ENCODE measurements at regions not wholly inside any gene's neighbourhood (a gene's known extent, or its start where the extent isn't known, plus 50 kb on each side); places are given as distances from the start of the nearest gene placed in this dataset.
A peak's percentile ranks its signal among the peaks of the same experiment; 100 is the strongest.

DNA sequence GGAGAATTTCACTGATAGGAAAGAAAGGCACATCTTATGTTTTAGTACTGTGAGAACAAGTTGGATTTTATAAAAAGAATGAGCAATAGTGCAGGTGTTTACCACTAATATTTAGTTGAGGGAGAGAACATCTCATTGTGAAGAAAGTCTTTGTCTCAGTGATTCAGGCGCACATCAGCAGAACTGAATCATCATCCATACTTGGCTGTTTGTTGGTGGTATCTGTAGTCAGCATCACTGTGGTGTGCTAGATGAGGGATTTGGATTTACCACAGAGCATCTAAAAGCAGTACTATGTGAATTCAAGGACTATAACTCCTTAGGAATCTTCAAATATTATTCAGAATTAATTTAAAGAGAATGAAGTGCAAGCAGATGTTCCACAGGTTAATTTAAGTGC is 1380.5 kb upstream of the ATXN8OS start:
- peak in 1 of 2 donors; percentile 73 for DNase-seq (ENCODE audit: low read depth in 2 of 2)
- Histone ChIP-seq H2AFZ (ENCODE audit: low read length) (no peak overlapping the region), H3K4me2 (ENCODE audit: extremely low read depth, insufficient read depth, low read length) (no peak overlapping the region), H3K4me3 (replicated peaks in 1 of 4; ENCODE audit: control extremely low read depth in 1 of 4, insufficient read depth in 1 of 4, low read depth in 3 of 4, low read length in 4 of 4) (no peak overlapping the region), H3K79me2 (ENCODE audit: control insufficient read depth, insufficient read depth, low read length) (no peaks in the 10 kb centered on the region), H3K9me3 (ENCODE audit: control insufficient read depth, insufficient read depth, low read depth, low read length) (no peaks in the 10 kb centered on the region), H3K27ac (ENCODE audit: insufficient read depth, low read length) (no peak overlapping the region), H3K27me3 (ENCODE audit: control insufficient read depth, insufficient read depth, low read length) (no peaks in the 10 kb centered on the region), H3K9ac (ENCODE audit: insufficient read depth, low read length) (no peak overlapping the region), H3K4me1 (ENCODE audit: control insufficient read depth, extremely low read depth, insufficient read depth, low read length) (no peaks in the 10 kb centered on the region), H4K20me1 (ENCODE audit: control insufficient read depth, extremely low read depth, insufficient read depth, low read length) (no peaks in the 10 kb centered on the region), H3K36me3 (ENCODE audit: control insufficient read depth, insufficient read depth, low read length) (no peaks in the 10 kb centered on the region)
- TF ChIP-seq, protein P1, sequence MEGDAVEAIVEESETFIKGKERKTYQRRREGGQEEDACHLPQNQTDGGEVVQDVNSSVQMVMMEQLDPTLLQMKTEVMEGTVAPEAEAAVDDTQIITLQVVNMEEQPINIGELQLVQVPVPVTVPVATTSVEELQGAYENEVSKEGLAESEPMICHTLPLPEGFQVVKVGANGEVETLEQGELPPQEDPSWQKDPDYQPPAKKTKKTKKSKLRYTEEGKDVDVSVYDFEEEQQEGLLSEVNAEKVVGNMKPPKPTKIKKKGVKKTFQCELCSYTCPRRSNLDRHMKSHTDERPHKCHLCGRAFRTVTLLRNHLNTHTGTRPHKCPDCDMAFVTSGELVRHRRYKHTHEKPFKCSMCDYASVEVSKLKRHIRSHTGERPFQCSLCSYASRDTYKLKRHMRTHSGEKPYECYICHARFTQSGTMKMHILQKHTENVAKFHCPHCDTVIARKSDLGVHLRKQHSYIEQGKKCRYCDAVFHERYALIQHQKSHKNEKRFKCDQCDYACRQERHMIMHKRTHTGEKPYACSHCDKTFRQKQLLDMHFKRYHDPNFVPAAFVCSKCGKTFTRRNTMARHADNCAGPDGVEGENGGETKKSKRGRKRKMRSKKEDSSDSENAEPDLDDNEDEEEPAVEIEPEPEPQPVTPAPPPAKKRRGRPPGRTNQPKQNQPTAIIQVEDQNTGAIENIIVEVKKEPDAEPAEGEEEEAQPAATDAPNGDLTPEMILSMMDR (conservative IDR thresholded peaks at IDR 0.05 in 1 of 2, IDR thresholded peaks at IDR 0.05 in 1 of 2; ENCODE audit: low read depth in 1 of 2, low read length in 2 of 2) = no peak
- TF ChIP-seq EZH2 (IDR thresholded peaks at IDR 0.05; ENCODE audit: low read length, missing control alignments) = no peak

DNA sequence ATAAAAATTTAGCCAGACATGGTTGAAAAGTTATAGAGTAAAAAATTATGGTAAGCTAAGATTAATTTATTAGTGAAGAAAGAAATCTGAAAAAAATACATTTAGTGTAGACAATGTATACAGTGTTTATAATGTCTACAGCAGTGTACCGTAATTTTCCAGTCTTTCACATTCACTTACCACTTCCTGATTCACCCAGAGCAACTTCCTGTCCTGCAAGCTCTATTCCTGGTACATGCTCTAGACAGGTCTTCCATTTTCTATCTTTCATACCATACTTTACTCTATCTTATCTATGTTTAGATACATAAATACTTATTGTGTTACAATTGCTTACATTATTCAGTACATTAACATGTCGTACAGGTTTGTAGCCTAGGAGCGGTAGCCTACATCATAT is 1387.8 kb upstream of the ATXN8OS start:
- TF ChIP-seq EZH2 (IDR thresholded peaks at IDR 0.05; ENCODE audit: low read length, missing control alignments) = no peak
- TF ChIP-seq, protein P1 (conservative IDR thresholded peaks at IDR 0.05 in 1 of 2, IDR thresholded peaks at IDR 0.05 in 1 of 2; ENCODE audit: low read depth in 1 of 2, low read length in 2 of 2) = no peak
- no peak overlapping the region for H3K9ac ChIP-seq (ENCODE audit: insufficient read depth, low read length)

DNA sequence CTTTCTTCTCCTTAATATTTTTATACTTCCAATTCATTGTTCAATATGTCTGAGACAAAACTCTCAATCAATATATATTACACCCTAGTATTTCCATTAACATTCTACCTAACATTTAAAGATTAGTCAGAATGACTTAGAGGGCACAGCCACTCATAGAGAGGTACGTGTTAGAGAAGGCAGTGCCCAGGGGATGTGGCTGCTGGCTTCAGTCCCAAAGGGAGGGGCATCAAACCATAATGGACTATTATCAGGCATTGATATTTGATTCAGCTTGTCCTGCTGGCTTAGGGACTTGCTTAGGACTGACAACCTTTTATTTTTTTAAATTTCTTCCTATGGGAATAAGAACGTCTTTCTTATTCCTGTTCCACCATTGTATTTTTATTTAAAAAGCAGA is 1392.0 kb upstream of the ATXN8OS start:
- Histone ChIP-seq H3K9ac (ENCODE audit: insufficient read depth, low read length) (no peak overlapping the region), H3K9me3 (ENCODE audit: control insufficient read depth, insufficient read depth, low read depth, low read length) (no peaks in the 10 kb centered on the region), H4K20me1 (ENCODE audit: control insufficient read depth, extremely low read depth, insufficient read depth, low read length) (no peaks in the 10 kb centered on the region), H3K4me1 (ENCODE audit: control insufficient read depth, extremely low read depth, insufficient read depth, low read length) (no peaks in the 10 kb centered on the region), H3K27ac (ENCODE audit: insufficient read depth, low read length) (no peak overlapping the region), H3K79me2 (ENCODE audit: control insufficient read depth, insufficient read depth, low read length) (no peaks in the 10 kb centered on the region), H3K36me3 (ENCODE audit: control insufficient read depth, insufficient read depth, low read length) (no peaks in the 10 kb centered on the region), H3K4me3 (replicated peaks in 1 of 4; ENCODE audit: control extremely low read depth in 1 of 4, insufficient read depth in 1 of 4, low read depth in 3 of 4, low read length in 4 of 4) (no peak overlapping the region), H3K4me2 (ENCODE audit: extremely low read depth, insufficient read depth, low read length) (no peak overlapping the region), H2AFZ (ENCODE audit: low read length) (no peak overlapping the region), H3K27me3 (ENCODE audit: control insufficient read depth, insufficient read depth, low read length) (no peaks in the 10 kb centered on the region)
- DNase-seq (ENCODE audit: low read depth in 2 of 2) = no peak
- no peak for TF ChIP-seq EZH2 (IDR thresholded peaks at IDR 0.05; ENCODE audit: low read length, missing control alignments)

More for the DNA sequence above, 1387.8 kb upstream of the ATXN8OS start:
- H3K27me3 ChIP-seq (ENCODE audit: control insufficient read depth, insufficient read depth, low read length) = no peaks in the 10 kb centered on the region
- H3K4me3 ChIP-seq (replicated peaks in 1 of 4; ENCODE audit: control extremely low read depth in 1 of 4, insufficient read depth in 1 of 4, low read depth in 3 of 4, low read length in 4 of 4) = no peak overlapping the region
- no peak overlapping the region for H3K4me2 ChIP-seq (ENCODE audit: extremely low read depth, insufficient read depth, low read length)
- H3K9me3 ChIP-seq (ENCODE audit: control insufficient read depth, insufficient read depth, low read depth, low read length) = no peaks in the 10 kb centered on the region
- no peak overlapping the region for H2AFZ ChIP-seq (ENCODE audit: low read length)
- no peaks in the 10 kb centered on the region for H3K79me2 ChIP-seq (ENCODE audit: control insufficient read depth, insufficient read depth, low read length)
- no peaks in the 10 kb centered on the region for H3K36me3 ChIP-seq (ENCODE audit: control insufficient read depth, insufficient read depth, low read length)
- H4K20me1 ChIP-seq (ENCODE audit: control insufficient read depth, extremely low read depth, insufficient read depth, low read length) = no peaks in the 10 kb centered on the region
- DNase-seq (ENCODE audit: low read depth in 2 of 2) = no peak
- no peak overlapping the region for H3K27ac ChIP-seq (ENCODE audit: insufficient read depth, low read length)
- no peaks in the 10 kb centered on the region for H3K4me1 ChIP-seq (ENCODE audit: control insufficient read depth, extremely low read depth, insufficient read depth, low read length)

Data from fibroblast of lung (primary cell).